H9 (cell line): ENCODE measurements at regions not wholly inside any gene's neighbourhood (a gene's known extent, or its start where the extent isn't known, plus 50 kb on each side); places are given as distances from the start of the nearest gene placed in this dataset.

Experiments used
- DNase-seq: peaks from one replicate; pipeline ENCODE4 v3.0.0-alpha.2; 2017
- H2AFZ ChIP-seq: one replicate; pipeline ENCODE4 v1.6.1; 2013; ENCODE audit warnings: mild to moderate bottlenecking, low read length, control low read depth, moderate library complexity
- H2AK5ac ChIP-seq: 2 replicates; pipeline ENCODE4 v1.6.1; 2013; ENCODE audit warnings: low read length, control low read depth, mixed read lengths; ENCODE audit not compliant: insufficient read length
- H2BK120ac ChIP-seq: one replicate; pipeline ENCODE4 v1.6.1; 2013; ENCODE audit warnings: low read depth, mild to moderate bottlenecking, low read length, control low read depth, inconsistent platforms; ENCODE audit not compliant: poor library complexity, severe bottlenecking
- H2BK12ac ChIP-seq: 2 replicates; pipeline ENCODE4 v1.6.1; 2013; ENCODE audit warnings: low read length, control low read depth, mixed read lengths, low read depth; ENCODE audit not compliant: insufficient read length
- H2BK15ac ChIP-seq: 2 replicates; pipeline ENCODE4 v1.6.1; 2013; ENCODE audit warnings: low read depth, low read length, control low read depth
- H2BK20ac ChIP-seq: one replicate; pipeline ENCODE4 v1.6.1; 2013; ENCODE audit warnings: low read depth, mild to moderate bottlenecking, low read length, control low read depth, inconsistent platforms; ENCODE audit not compliant: poor library complexity, severe bottlenecking
- H2BK5ac ChIP-seq: 2 replicates; pipeline ENCODE4 v1.6.1; 2013; ENCODE audit warnings: low read length, control low read depth, mixed read lengths; ENCODE audit not compliant: insufficient read length
- H3K14ac ChIP-seq: 2 replicates; pipeline ENCODE4 v1.6.1; 2013; ENCODE audit warnings: low read length, control low read depth; ENCODE audit not compliant: insufficient read depth
- H3K18ac ChIP-seq: 2 replicates; pipeline ENCODE4 v1.6.1; 2013; ENCODE audit warnings: low read depth, mild to moderate bottlenecking, mixed read lengths, low read length, control low read depth; ENCODE audit not compliant: insufficient read length
- H3K23ac ChIP-seq: 2 replicates; pipeline ENCODE4 v1.6.1; 2013; ENCODE audit warnings: low read length, control low read depth, mixed read lengths, low read depth; ENCODE audit not compliant: insufficient read length
- H3K23me2 ChIP-seq: 2 replicates; pipeline ENCODE4 v1.6.1; 2013; ENCODE audit warnings: low read depth, mild to moderate bottlenecking, mixed read lengths, low read length, control low read depth; ENCODE audit not compliant: insufficient read length, poor library complexity, severe bottlenecking
- H3K27ac ChIP-seq: 2 replicates; pipeline ENCODE4 v1.5.1; 2013; ENCODE audit warnings: low read length, control low read depth, mixed read lengths, low read depth; ENCODE audit not compliant: insufficient read length
- H3K27me3 ChIP-seq: 2 replicates; pipeline ENCODE4 v1.6.1; 2013; ENCODE audit warnings: low read length, control low read depth, inconsistent platforms; ENCODE audit not compliant: insufficient read depth
- H3K4ac ChIP-seq: 2 replicates; pipeline ENCODE4 v1.6.1; 2013; ENCODE audit warnings: low read depth, mild to moderate bottlenecking, control low read depth, inconsistent platforms, low read length, moderate library complexity
- H3K4me1 ChIP-seq: 2 replicates; pipeline ENCODE4 v1.6.1; 2013; ENCODE audit warnings: low read length, control low read depth, inconsistent platforms; ENCODE audit not compliant: insufficient read depth
- H3K4me2 ChIP-seq: 2 replicates; pipeline ENCODE4 v1.6.1; 2013; ENCODE audit warnings: low read length, control low read depth, mixed read lengths; ENCODE audit not compliant: insufficient read length, insufficient read depth
- H3K56ac ChIP-seq: 2 replicates; pipeline ENCODE4 v1.6.1; 2013; ENCODE audit warnings: low read depth, mild to moderate bottlenecking, mixed read lengths, low read length, control low read depth; ENCODE audit not compliant: insufficient read length
- H3K79me1 ChIP-seq: 2 replicates; pipeline ENCODE4 v1.6.1; 2013; ENCODE audit warnings: low read depth, mild to moderate bottlenecking, moderate library complexity, low read length, control low read depth, inconsistent platforms; ENCODE audit not compliant: insufficient read depth, poor library complexity, severe bottlenecking
- H3K79me2 ChIP-seq: 2 replicates; pipeline ENCODE4 v1.6.1; 2013; ENCODE audit warnings: low read length, control low read depth, inconsistent platforms; ENCODE audit not compliant: insufficient read depth
- H3K9ac ChIP-seq: 2 replicates; pipeline ENCODE4 v1.6.1; 2013; ENCODE audit warnings: low read length, control low read depth, mixed read lengths; ENCODE audit not compliant: insufficient read length; ENCODE audit errors: extremely low read depth
- H3K9me3 ChIP-seq: one replicate; pipeline ENCODE4 v1.6.1; 2013; ENCODE audit warnings: low read depth, low read length, inconsistent platforms; ENCODE audit not compliant: control insufficient read depth
- H3T11ph ChIP-seq: one replicate; pipeline ENCODE4 v1.6.1; 2013; ENCODE audit warnings: mild to moderate bottlenecking, low read length, control low read depth, inconsistent platforms
- H4K20me1 ChIP-seq: one replicate; pipeline ENCODE4 v1.6.1; 2013; ENCODE audit not compliant: control insufficient read depth, insufficient read length, insufficient read depth
- H4K5ac ChIP-seq: 2 replicates; pipeline ENCODE4 v1.6.1; 2013; ENCODE audit warnings: low read depth, mild to moderate bottlenecking, mixed read lengths, low read length, control low read depth; ENCODE audit not compliant: insufficient read length
- H4K8ac ChIP-seq: replicated peaks from 2 replicates; pipeline ENCODE4 v1.6.1; 2013; ENCODE audit warnings: low read length, control low read depth, mixed read lengths, low read depth; ENCODE audit not compliant: insufficient read length
- H4K91ac ChIP-seq: 2 replicates; pipeline ENCODE4 v1.6.1; 2013; ENCODE audit warnings: low read depth, mild to moderate bottlenecking, moderate library complexity, mixed read lengths, low read length, control low read depth; ENCODE audit not compliant: insufficient read length
- H3K27ac Mint-ChIP-seq, 3 experiments: 2 replicates in 2 of 3; 3 replicates in 1 of 3; pipeline ENCODE4 v1.8.0; 2020 to 2021; ENCODE audit warnings: mixed read lengths in 3 of 3, mild to moderate bottlenecking in 1 of 3, moderate library complexity in 1 of 3
- H3K27me3 Mint-ChIP-seq: 2 replicates; pipeline ENCODE4 v1.8.0; 2021; ENCODE audit warnings: low read depth, mild to moderate bottlenecking, moderate library complexity, mixed read lengths
- H3K36me3 Mint-ChIP-seq, 3 experiments: 2 replicates in 2 of 3; 3 replicates in 1 of 3; pipeline ENCODE4 v1.8.0; 2020 to 2021; ENCODE audit warnings: low read depth in 3 of 3, mixed read lengths in 3 of 3; ENCODE audit not compliant: insufficient read depth in 1 of 3
- H3K4me1 Mint-ChIP-seq, 2 experiments: 2 replicates each; pipeline ENCODE4 v1.8.0; 2020; ENCODE audit warnings: mixed read lengths in 2 of 2
- H3K4me3 Mint-ChIP-seq, 2 experiments: 2 replicates in 1 of 2; 3 replicates in 1 of 2; pipeline ENCODE4 v1.8.0; 2020 to 2021; ENCODE audit warnings: mild to moderate bottlenecking in 2 of 2, mixed read lengths in 2 of 2, moderate library complexity in 1 of 2
- H3K9me3 Mint-ChIP-seq, 2 experiments: 2 replicates in 1 of 2; 3 replicates in 1 of 2; pipeline ENCODE4 v1.8.0; 2020; ENCODE audit warnings: mild to moderate bottlenecking in 2 of 2, mixed read lengths in 2 of 2, moderate library complexity in 1 of 2
- CTCF ChIP-seq: fragments of 200-600 bp; sonication (generic); conservative IDR thresholded peaks from 3 replicates; pipeline ENCODE4 v1.8.0; 2021; ENCODE audit warnings: antibody characterized with exemption, mild to moderate bottlenecking
- WGBS: extraction: QIAGEN DNeasy Blood & Tissue Kit; methylation state at CpG from one replicate; pipeline ENCODE4 v1.1.7; 2013; ENCODE audit warnings: missing lambda C conversion rate, low lambda C conversion rate, mixed read lengths; ENCODE audit not compliant: insufficient read length; ENCODE audit errors: extremely low coverage; 5-methylcytosine and 5-hydroxymethylcytosine counted together

- Mint-ChIP-seq H3K9me3 (peaks cover 9 to 12% of the 10 kb centered on the region in 2 experiments; a peak in 3 of 5 replicates), H3K27ac (no peak overlapping the region; a peak in 1 of 7 replicates), H3K27me3 (peaks cover 3% of the 10 kb centered on the region), H3K4me3 (no peak overlapping the region), H3K36me3 (peaks cover 0 to 2% (median 0%) of the 10 kb centered on the region in 3 experiments; a peak in 1 of 7 replicates), H3K4me1 (peaks cover under 1 to 5% of the 10 kb centered on the region in 2 experiments; a peak in 3 of 4 replicates)
- Histone ChIP-seq H3K9me3 (no peaks in the 10 kb centered on the region), H3K56ac (no peak overlapping the region), H2BK5ac (no peak overlapping the region), H3K4me1 (no peaks in the 10 kb centered on the region), H3K79me2 (no peaks in the 10 kb centered on the region), H3T11ph (no peak overlapping the region), H2BK15ac (no peak overlapping the region), H4K20me1 (no peaks in the 10 kb centered on the region), H2BK120ac (no peak overlapping the region), H3K9ac (no peak overlapping the region), H2BK12ac (no peak overlapping the region), H3K23ac (no peak overlapping the region), H4K8ac (no peak overlapping the region), H3K14ac (no peak overlapping the region), H3K4ac (no peak overlapping the region), H3K18ac (no peak overlapping the region), H2AK5ac (no peak overlapping the region), H3K79me1 (no peaks in the 10 kb centered on the region), H3K23me2 (no peaks in the 10 kb centered on the region), H3K4me2 (no peak overlapping the region), H3K27me3 (no peaks in the 10 kb centered on the region), H2BK20ac (no peak overlapping the region), H4K91ac (no peak overlapping the region), H3K27ac (no peak overlapping the region), H4K5ac (no peak overlapping the region), H2AFZ (no peak overlapping the region)
- DNase-seq = no peak
- no CpG with 5 or more reads among the region's 3 CpGs for WGBS
- TF ChIP-seq CTCF = no peak
Observed at GRCh38 chr4:56732301-56732700, 51.2 kb upstream of the HOPX start.
